Esophagus squamous epithelium (tissue), 4 donors: ENCODE measurements at regions not wholly inside any gene's neighbourhood (a gene's known extent, or its start where the extent isn't known, plus 50 kb on each side); places are given as distances from the start of the nearest gene placed in this dataset.

Experiments
- CTCF ChIP-seq, 6 experiments: fragments of 450-650 bp in 4 of 6; fragments of 200-600 bp in 2 of 6; sonication (generic) in 2 of 6; IDR thresholded peaks; one replicate each; pipeline ENCODE4 v1.5.1; 2016 to 2019; ENCODE audit warnings: antibody characterized with exemption in 6 of 6, mild to moderate bottlenecking in 4 of 6, moderate library complexity in 4 of 6
- POLR2A ChIP-seq, 4 donors: fragments of 450-650 bp; IDR thresholded peaks; one replicate each; pipeline ENCODE4 v1.6.1; 2017; ENCODE audit warnings: antibody characterized with exemption in 4 of 4, mild to moderate bottlenecking in 4 of 4, moderate library complexity in 3 of 4

- TF ChIP-seq CTCF (IDR thresholded peaks at IDR 0.05) (no peak), POLR2A (IDR thresholded peaks at IDR 0.05) (no peak)
These were observed 53.5 kb upstream of the ARL8B start for GRCh38 chr3:5068531-5069050.
